IMR-90 (cell line): ENCODE measurements at regions not wholly inside any gene's neighbourhood (a gene's known extent, or its start where the extent isn't known, plus 50 kb on each side); places are given as distances from the start of the nearest gene placed in this dataset.
"Not testable (repeated sequence)": the region's sequence is repeated elsewhere in the genome, so short reads cannot be mapped to it uniquely, and the experiment has no call there.

ENCODE experiments used
- BHLHE40 ChIP-seq: fragments of 150-350 bp; IDR thresholded peaks from 2 replicates; pipeline ENCODE4 v1.6.1; 2016; ENCODE audit warnings: mild to moderate bottlenecking, low read depth, low read length
- CTCF ChIP-seq: conservative IDR thresholded peaks from 2 replicates; pipeline ENCODE4 v1.5.1; 2012; ENCODE audit warnings: mild to moderate bottlenecking, low read depth, low read length, improper control_type of control experiment
- ELK1 ChIP-seq: fragments of 150-350 bp; IDR thresholded peaks from 2 replicates; pipeline ENCODE4 v1.6.1; 2016; ENCODE audit warnings: low read depth, mild to moderate bottlenecking, low read length, moderate library complexity, borderline replicate concordance
- FOS ChIP-seq: fragments of 150-350 bp; IDR thresholded peaks from 2 replicates; pipeline ENCODE4 v1.6.1; 2016; ENCODE audit warnings: low read depth, low read length
- MAZ ChIP-seq: IDR thresholded peaks from 2 replicates; pipeline ENCODE4 v1.6.1; 2012; ENCODE audit warnings: low read depth, mild to moderate bottlenecking, low read length, improper control_type of control experiment, moderate library complexity, borderline replicate concordance
- MXI1 ChIP-seq: IDR thresholded peaks from 2 replicates; pipeline ENCODE4 v1.6.1; 2012; ENCODE audit warnings: low read depth, mild to moderate bottlenecking, low read length, moderate library complexity, borderline replicate concordance
- POLR2A ChIP-seq: IDR thresholded peaks from 2 replicates; pipeline ENCODE4 v1.6.1; 2012; ENCODE audit warnings: mild to moderate bottlenecking, low read depth, low read length
- RAD21 ChIP-seq: IDR thresholded peaks from 2 replicates; pipeline ENCODE4 v1.6.1; 2012; ENCODE audit warnings: low read length, improper control_type of control experiment

DNA sequence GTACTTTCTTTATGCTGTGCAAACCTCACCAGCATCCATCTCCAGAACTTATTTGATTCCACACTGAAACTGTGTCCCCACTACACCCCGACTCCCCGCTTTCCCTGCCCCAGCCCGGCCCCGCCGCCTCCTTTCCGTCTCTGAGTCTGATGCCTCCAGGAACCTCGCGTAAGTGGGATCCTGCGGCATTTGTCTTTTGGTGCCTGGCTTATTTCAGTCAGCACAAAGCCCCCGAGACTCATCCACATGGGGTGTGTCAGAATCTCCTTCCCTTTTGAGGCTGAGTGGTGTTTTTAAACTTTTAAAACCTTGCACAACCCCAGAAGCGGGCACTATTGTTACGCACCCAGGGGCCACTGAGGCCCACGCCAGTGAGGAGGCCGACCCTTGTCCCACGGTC is 214.4 kb downstream of the BANP start:
- TF ChIP-seq CTCF, MAZ, RAD21, POLR2A, FOS, ELK1, MXI1, BHLHE40: not testable (repeated sequence)
